SK-N-MC (cell line): ENCODE measurements at regions not wholly inside any gene's neighbourhood (a gene's known extent, or its start where the extent isn't known, plus 50 kb on each side); places are given as distances from the start of the nearest gene placed in this dataset.

ENCODE experiments used
- EZH2 ChIP-seq: fragments of 200-600 bp; sonication (generic); IDR thresholded peaks from one replicate; pipeline ENCODE4 v1.6.1; 2017; ENCODE audit warnings: antibody characterized with exemption
- FOXP2 ChIP-seq: optimal IDR thresholded peaks from 2 replicates; pipeline ENCODE3; 2011; ENCODE audit warnings: mild to moderate bottlenecking, moderate library complexity; ENCODE audit not compliant: insufficient read depth; ENCODE audit errors: extremely low read length, control extremely low read depth
- POLR2AphosphoS5 ChIP-seq: IDR thresholded peaks from 2 replicates; pipeline ENCODE4 v1.6.1; 2012; ENCODE audit warnings: mild to moderate bottlenecking, low read depth, low read length, borderline replicate concordance

- TF ChIP-seq FOXP2, result no peak
- TF ChIP-seq EZH2, result no peak
- no peak for TF ChIP-seq POLR2AphosphoS5
These were observed 506.2 kb upstream of the SLC35B3 start for GRCh38 chr6:8941577-8941976.
